ENCODE measurements at regions not wholly inside any gene's neighbourhood (a gene's known extent, or its start where the extent isn't known, plus 50 kb on each side); places are given as distances from the start of the nearest gene placed in this dataset.

- Histone ChIP-seq H2AFZ (ENCODE audit: control insufficient read depth, low read depth, low read length) (no peak overlapping the region), H3K9ac (ENCODE audit: control insufficient read depth, insufficient read depth, low read length) (no peak overlapping the region), H3K4me1 (ENCODE audit: control insufficient read depth, insufficient read depth, low read length) (no peaks in the 10 kb centered on the region), H3K4me3 (no peak overlapping the region), H4K20me1 (ENCODE audit: control insufficient read depth, insufficient read depth) (no peaks in the 10 kb centered on the region), H3K79me2 (ENCODE audit: control insufficient read depth, insufficient read depth, low read length) (no peaks in the 10 kb centered on the region), H3K9me3 (replicated peaks; ENCODE audit: control insufficient read depth, insufficient read depth, low read length) (no peaks in the 10 kb centered on the region), H3K4me2 (ENCODE audit: control insufficient read depth, insufficient read depth) (no peak overlapping the region), H3K27ac (ENCODE audit: control insufficient read depth, insufficient read depth) (no peak overlapping the region), H3K36me3 (ENCODE audit: control insufficient read depth in 2 of 2, insufficient read depth in 2 of 2, low read length in 1 of 2) (no peaks in the 10 kb centered on the region), H3K27me3 (replicated peaks in 1 of 2; ENCODE audit: control insufficient read depth in 2 of 2, insufficient read depth in 2 of 2, low read length in 1 of 2) (no peaks in the 10 kb centered on the region)
- FAIRE-seq, result no peak
- CTCF ChIA-PET, result no interaction called here
- POLR2A ChIA-PET, result no interaction called here
- intact Hi-C loops (cut with micrococcal nuclease; ENCODE audit: unreplicated experiment) (no loop called here), in situ Hi-C loops (cut with MboI) (loop anchor here (25.0 kb wide), 3 partner anchors 138 to 388 kb away; no protein-coding TSS in a partner anchor)
- TF ChIP-seq BRCA1 (IDR thresholded peaks at IDR 0.05; ENCODE audit: low read depth, low read length) (no peak), SMAD1 (IDR thresholded peaks at IDR 0.05; ENCODE audit: low read depth, partially characterized antibody) (no peak), EGR1 (IDR thresholded peaks at IDR 0.05; ENCODE audit: borderline replicate concordance in 1 of 2, low read depth in 2 of 2, low read length in 2 of 2) (no peak), POLR2A (IDR thresholded peaks at IDR 0.05; ENCODE audit: low read depth, low read length) (no peak), BMI1 (IDR thresholded peaks at IDR 0.05; ENCODE audit: borderline replicate concordance) (no peak), RAD21 (IDR thresholded peaks at IDR 0.05; ENCODE audit: insufficient read depth, low read depth, low read length) (no peak), MYC (IDR thresholded peaks at IDR 0.05; ENCODE audit: insufficient read depth, insufficient read length, insufficient replicate concordance, low read length, severe bottlenecking) (no peak), NFXL1 (IDR thresholded peaks at IDR 0.05; ENCODE audit: borderline replicate concordance) (no peak), ZNF384 (IDR thresholded peaks at IDR 0.05; ENCODE audit: borderline replicate concordance, low read depth, low read length) (no peak)
- TF ChIP-seq, protein P1, sequence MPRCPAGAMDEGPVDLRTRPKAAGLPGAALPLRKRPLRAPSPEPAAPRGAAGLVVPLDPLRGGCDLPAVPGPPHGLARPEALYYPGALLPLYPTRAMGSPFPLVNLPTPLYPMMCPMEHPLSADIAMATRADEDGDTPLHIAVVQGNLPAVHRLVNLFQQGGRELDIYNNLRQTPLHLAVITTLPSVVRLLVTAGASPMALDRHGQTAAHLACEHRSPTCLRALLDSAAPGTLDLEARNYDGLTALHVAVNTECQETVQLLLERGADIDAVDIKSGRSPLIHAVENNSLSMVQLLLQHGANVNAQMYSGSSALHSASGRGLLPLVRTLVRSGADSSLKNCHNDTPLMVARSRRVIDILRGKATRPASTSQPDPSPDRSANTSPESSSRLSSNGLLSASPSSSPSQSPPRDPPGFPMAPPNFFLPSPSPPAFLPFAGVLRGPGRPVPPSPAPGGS (IDR thresholded peaks at IDR 0.05; ENCODE audit: borderline replicate concordance, insufficient read depth, low read depth, low read length, poor library complexity, severe bottlenecking), result no peak
- TF ChIP-seq, protein P2, sequence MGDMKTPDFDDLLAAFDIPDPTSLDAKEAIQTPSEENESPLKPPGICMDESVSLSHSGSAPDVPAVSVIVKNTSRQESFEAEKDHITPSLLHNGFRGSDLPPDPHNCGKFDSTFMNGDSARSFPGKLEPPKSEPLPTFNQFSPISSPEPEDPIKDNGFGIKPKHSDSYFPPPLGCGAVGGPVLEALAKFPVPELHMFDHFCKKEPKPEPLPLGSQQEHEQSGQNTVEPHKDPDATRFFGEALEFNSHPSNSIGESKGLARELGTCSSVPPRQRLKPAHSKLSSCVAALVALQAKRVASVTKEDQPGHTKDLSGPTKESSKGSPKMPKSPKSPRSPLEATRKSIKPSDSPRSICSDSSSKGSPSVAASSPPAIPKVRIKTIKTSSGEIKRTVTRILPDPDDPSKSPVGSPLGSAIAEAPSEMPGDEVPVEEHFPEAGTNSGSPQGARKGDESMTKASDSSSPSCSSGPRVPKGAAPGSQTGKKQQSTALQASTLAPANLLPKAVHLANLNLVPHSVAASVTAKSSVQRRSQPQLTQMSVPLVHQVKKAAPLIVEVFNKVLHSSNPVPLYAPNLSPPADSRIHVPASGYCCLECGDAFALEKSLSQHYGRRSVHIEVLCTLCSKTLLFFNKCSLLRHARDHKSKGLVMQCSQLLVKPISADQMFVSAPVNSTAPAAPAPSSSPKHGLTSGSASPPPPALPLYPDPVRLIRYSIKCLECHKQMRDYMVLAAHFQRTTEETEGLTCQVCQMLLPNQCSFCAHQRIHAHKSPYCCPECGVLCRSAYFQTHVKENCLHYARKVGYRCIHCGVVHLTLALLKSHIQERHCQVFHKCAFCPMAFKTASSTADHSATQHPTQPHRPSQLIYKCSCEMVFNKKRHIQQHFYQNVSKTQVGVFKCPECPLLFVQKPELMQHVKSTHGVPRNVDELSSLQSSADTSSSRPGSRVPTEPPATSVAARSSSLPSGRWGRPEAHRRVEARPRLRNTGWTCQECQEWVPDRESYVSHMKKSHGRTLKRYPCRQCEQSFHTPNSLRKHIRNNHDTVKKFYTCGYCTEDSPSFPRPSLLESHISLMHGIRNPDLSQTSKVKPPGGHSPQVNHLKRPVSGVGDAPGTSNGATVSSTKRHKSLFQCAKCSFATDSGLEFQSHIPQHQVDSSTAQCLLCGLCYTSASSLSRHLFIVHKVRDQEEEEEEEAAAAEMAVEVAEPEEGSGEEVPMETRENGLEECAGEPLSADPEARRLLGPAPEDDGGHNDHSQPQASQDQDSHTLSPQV (IDR thresholded peaks at IDR 0.05), result no peak
- TF ChIP-seq, protein P3, sequence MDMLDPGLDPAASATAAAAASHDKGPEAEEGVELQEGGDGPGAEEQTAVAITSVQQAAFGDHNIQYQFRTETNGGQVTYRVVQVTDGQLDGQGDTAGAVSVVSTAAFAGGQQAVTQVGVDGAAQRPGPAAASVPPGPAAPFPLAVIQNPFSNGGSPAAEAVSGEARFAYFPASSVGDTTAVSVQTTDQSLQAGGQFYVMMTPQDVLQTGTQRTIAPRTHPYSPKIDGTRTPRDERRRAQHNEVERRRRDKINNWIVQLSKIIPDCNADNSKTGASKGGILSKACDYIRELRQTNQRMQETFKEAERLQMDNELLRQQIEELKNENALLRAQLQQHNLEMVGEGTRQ (IDR thresholded peaks at IDR 0.05; ENCODE audit: borderline replicate concordance, low read depth, low read length), result no peak
- DNase-seq (ENCODE audit: low read depth, low spot score), result no peak
- 10% methylated on average over 5 of the region's 5 CpGs for WGBS (ENCODE audit: insufficient coverage, insufficient replicate concordance, low lambda C conversion rate, missing lambda C conversion rate)
- SMC1A ChIA-PET (ENCODE audit: uncharacterized antibody, unreplicated experiment), result no interaction called here
- ATAC-seq, result no peak
- RAD21 ChIA-PET (ENCODE audit: unreplicated experiment), result no interaction called here
- BruUV-seq (replicated peaks), result no TSS peak
Measured at GRCh38 chr17:11023639-11024479, 186.0 kb upstream of the PIRT start.
